Ascending aorta (tissue), 2 donors: ENCODE measurements at regions not wholly inside any gene's neighbourhood (a gene's known extent, or its start where the extent isn't known, plus 50 kb on each side); places are given as distances from the start of the nearest gene placed in this dataset.

Source experiments
- DNase-seq, 2 donors: peaks; one replicate each; pipeline ENCODE4 v3.0.0-alpha.2; 2019; ENCODE audit warnings: low spot score in 2 of 2
- H3K27ac ChIP-seq, 2 donors: fragments of 200-600 bp; sonication (generic); one replicate each; pipeline ENCODE4 v1.5.1; 2016 to 2017; ENCODE audit warnings: mild to moderate bottlenecking in 1 of 2
- H3K27me3 ChIP-seq: fragments of 200-600 bp; sonication (generic); one replicate; pipeline ENCODE4 v1.5.1; 2017
- H3K36me3 ChIP-seq, 2 donors: fragments of 200-600 bp; sonication (generic); one replicate each; pipeline ENCODE4 v1.5.1; 2016
- H3K4me1 ChIP-seq, 2 donors: fragments of 200-600 bp; sonication (generic); one replicate each; pipeline ENCODE4 v1.5.1; 2016 to 2017; ENCODE audit warnings: mild to moderate bottlenecking in 1 of 2
- H3K4me3 ChIP-seq, 2 donors: fragments of 200-600 bp; sonication (generic); one replicate each; pipeline ENCODE4 v1.5.1; 2016 to 2017; ENCODE audit warnings: mild to moderate bottlenecking in 1 of 2
- H3K9me3 ChIP-seq, 2 donors: fragments of 200-600 bp; sonication (generic); one replicate each; pipeline ENCODE4 v1.5.1; 2016
- intact Hi-C: fragments of 100-400 bp; cut with DNase I; formaldehyde crosslinking; loops from one replicate; pipeline ENCODE4 v1.15.1; 2023
- TF ChIP-seq, protein P1 (sequence below), 3 experiments: fragments of 200-600 bp in 2 of 3; fragments of 450-650 bp in 1 of 3; sonication (generic) in 2 of 3; IDR thresholded peaks; one replicate each; pipeline ENCODE4 v1.5.1; 2016 to 2019; ENCODE audit warnings: antibody characterized with exemption in 3 of 3, mild to moderate bottlenecking in 1 of 3, moderate library complexity in 1 of 3

DNA sequence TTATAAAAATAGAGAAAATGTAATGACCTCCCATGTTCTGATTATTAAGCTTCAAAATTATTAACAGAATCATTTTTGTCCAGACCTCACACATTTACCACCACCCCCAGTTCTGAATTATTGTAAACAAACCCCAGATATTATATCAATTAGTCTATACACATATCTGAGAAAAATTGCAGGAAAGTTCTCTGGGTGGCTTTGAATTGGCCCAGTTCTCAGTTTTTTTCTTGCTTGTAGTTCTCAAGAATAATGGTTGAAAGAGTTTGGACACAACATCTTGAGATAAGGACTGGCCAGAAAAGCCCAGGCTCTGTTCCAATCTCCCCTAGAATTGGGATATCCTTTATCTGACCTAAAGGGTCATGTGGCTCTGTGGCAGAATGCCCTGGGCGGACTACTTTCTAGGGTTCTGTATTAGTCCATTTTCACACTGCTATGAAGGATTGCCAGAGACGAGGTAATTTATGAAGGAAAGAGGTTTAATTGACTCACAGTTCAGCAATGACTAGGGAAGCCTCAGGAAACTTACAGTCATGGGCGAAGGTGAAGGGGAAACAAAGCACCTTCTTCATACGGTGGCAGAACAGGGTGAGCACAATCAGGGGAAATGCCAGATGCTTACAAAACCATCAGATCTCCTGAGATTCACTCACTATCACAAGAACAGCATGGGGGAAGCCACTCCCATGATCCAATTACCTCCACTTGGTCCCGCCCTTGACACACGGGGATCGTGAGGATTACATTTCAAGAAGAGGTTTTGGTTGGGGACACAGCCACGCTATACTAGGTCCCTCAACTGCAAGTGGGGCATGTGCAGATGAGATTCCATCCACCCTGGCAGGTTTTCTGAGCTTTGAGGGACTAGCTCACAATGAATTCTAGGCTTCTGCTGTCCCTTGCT lies 1504.6 kb upstream of the FLRT2 start:
- TF ChIP-seq, protein P1, sequence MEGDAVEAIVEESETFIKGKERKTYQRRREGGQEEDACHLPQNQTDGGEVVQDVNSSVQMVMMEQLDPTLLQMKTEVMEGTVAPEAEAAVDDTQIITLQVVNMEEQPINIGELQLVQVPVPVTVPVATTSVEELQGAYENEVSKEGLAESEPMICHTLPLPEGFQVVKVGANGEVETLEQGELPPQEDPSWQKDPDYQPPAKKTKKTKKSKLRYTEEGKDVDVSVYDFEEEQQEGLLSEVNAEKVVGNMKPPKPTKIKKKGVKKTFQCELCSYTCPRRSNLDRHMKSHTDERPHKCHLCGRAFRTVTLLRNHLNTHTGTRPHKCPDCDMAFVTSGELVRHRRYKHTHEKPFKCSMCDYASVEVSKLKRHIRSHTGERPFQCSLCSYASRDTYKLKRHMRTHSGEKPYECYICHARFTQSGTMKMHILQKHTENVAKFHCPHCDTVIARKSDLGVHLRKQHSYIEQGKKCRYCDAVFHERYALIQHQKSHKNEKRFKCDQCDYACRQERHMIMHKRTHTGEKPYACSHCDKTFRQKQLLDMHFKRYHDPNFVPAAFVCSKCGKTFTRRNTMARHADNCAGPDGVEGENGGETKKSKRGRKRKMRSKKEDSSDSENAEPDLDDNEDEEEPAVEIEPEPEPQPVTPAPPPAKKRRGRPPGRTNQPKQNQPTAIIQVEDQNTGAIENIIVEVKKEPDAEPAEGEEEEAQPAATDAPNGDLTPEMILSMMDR (IDR thresholded peaks at IDR 0.05), result no peak
- no peaks in the 10 kb centered on the region for H3K4me1 ChIP-seq
- no peaks in the 10 kb centered on the region for H3K27me3 ChIP-seq
- DNase-seq, result no peak
- H3K9me3 ChIP-seq, result no peaks in the 10 kb centered on the region
- intact Hi-C loops, result no loop called here
- no peak overlapping the region for H3K27ac ChIP-seq
- no peak overlapping the region for H3K4me3 ChIP-seq
- no peaks in the 10 kb centered on the region for H3K36me3 ChIP-seq

DNA sequence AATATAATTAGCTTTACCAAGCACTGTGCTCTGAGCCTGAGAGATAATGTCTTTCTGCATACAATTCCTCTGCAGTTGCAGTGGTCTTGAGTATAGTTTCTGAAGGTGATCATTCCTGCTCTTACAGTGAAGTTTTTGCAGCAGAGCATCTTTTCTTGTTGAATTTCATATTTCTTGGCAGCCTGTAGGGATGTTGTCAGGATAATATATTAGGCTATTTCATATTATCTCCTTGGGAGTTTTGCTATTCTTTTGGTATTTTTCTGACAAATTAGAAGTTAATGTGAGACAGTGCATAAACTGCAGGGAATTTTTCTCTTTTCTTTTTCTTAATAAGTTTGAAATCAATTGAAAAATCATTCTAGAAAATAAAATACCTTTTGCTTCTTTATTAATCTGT lies 1502.6 kb upstream of the FLRT2 start:
- no peak for DNase-seq
- Histone ChIP-seq H3K4me1 (no peaks in the 10 kb centered on the region), H3K27ac (no peak overlapping the region), H3K27me3 (no peaks in the 10 kb centered on the region), H3K4me3 (no peak overlapping the region), H3K36me3 (no peaks in the 10 kb centered on the region), H3K9me3 (no peaks in the 10 kb centered on the region)
- TF ChIP-seq, protein P1 (IDR thresholded peaks at IDR 0.05), result no peak
- intact Hi-C loops, result no loop called here

DNA sequence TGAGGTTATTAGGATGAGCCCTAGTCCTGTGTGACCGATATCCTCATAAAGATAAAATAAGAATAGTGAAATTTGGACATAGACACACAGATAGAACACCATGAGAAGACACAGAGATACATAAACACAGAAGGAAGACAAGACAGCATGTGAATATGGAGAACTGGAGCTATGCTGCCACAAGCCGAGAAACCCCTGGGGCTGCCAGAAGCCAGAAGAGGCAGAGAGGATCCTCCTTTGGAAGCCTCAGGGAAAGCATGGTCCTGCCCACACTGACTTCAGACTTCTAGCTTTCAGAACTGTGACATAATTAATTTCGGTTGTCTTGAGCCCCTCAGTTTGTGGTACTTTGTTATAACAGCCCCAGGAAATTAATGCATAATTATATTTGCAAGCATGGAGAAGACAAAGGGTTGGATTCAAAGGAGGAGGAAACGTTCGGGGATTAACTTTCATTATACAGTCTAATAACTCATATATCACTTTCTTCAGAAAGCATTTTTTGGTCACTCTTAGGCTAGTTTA lies 1501.8 kb upstream of the FLRT2 start:
- Histone ChIP-seq H3K27ac (no peak overlapping the region), H3K36me3 (no peaks in the 10 kb centered on the region), H3K4me1 (no peaks in the 10 kb centered on the region), H3K4me3 (no peak overlapping the region), H3K27me3 (no peaks in the 10 kb centered on the region), H3K9me3 (no peaks in the 10 kb centered on the region)
- no peak for DNase-seq
- intact Hi-C loops, result no loop called here
- TF ChIP-seq, protein P1 (IDR thresholded peaks at IDR 0.05), result no peak

DNA sequence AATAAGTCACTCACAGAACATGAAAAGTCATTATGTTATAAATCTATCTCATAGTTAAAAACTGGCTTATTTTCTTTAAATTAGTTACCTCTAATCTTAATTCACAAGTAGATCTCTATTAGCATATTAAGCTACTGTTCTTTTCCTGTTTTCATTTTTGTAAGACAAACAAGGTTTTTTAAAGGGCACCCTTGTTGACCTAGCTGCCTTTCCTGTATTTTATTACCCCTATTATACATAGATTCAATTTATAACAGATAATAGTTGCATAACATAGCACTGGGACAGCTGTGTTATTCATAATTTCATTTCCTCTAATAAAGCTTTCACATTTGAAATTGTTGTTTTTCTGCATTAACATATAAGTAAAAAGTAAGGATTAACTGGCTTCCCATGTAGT lies 1500.7 kb upstream of the FLRT2 start:
- no peak for DNase-seq
- H3K27ac ChIP-seq, result no peak overlapping the region
- H3K4me1 ChIP-seq, result no peaks in the 10 kb centered on the region
- intact Hi-C loops, result no loop called here
- no peak overlapping the region for H3K4me3 ChIP-seq
- H3K9me3 ChIP-seq, result no peaks in the 10 kb centered on the region
- H3K27me3 ChIP-seq, result no peaks in the 10 kb centered on the region
- TF ChIP-seq, protein P1 (IDR thresholded peaks at IDR 0.05), result no peak
- H3K36me3 ChIP-seq, result no peaks in the 10 kb centered on the region

DNA sequence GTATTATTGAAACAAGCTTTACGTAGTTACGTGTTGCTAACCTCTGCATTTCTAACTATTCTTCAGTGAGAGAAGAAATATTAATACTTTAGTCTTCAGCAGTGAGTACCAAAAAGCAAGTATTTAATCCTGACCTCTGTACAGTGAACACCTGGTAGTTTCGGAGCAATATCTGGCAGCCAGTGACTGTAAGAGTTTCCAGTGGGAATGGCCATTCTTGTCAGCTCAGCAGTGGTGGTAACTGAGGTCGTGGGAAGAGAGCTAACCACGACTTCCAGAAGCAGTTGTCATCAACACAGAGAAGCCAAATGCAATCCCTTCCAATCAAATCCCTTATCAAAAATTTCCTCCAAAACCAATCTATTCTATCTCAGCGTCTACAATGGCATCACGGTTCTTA lies 1500.2 kb upstream of the FLRT2 start:
- Histone ChIP-seq H3K27ac (no peak overlapping the region), H3K4me1 (no peaks in the 10 kb centered on the region), H3K9me3 (no peaks in the 10 kb centered on the region), H3K27me3 (no peaks in the 10 kb centered on the region), H3K36me3 (no peaks in the 10 kb centered on the region), H3K4me3 (no peak overlapping the region)
- no peak for DNase-seq
- intact Hi-C loops, result no loop called here
- TF ChIP-seq, protein P1 (IDR thresholded peaks at IDR 0.05), result no peak
